Mesendoderm (in vitro differentiated cells): ENCODE measurements at regions not wholly inside any gene's neighbourhood (a gene's known extent, or its start where the extent isn't known, plus 50 kb on each side); places are given as distances from the start of the nearest gene placed in this dataset.
"Not testable (repeated sequence)": the region's sequence is repeated elsewhere in the genome, so short reads cannot be mapped to it uniquely, and the experiment has no call there.

ENCODE experiments used
- DNase-seq: peaks from one replicate; pipeline ENCODE4 v3.0.0; 2013
- H2AK5ac ChIP-seq: 2 replicates; pipeline ENCODE4 v1.6.1; 2013; ENCODE audit warnings: low read length, inconsistent platforms
- H2BK120ac ChIP-seq: 2 replicates; pipeline ENCODE4 v1.6.1; 2013; ENCODE audit warnings: low read depth, mild to moderate bottlenecking, low read length, moderate library complexity, mixed read lengths
- H2BK15ac ChIP-seq: replicated peaks from 2 replicates; pipeline ENCODE4 v1.6.1; 2013; ENCODE audit warnings: low read depth, mild to moderate bottlenecking, moderate library complexity
- H2BK5ac ChIP-seq: 2 replicates; pipeline ENCODE4 v1.6.1; 2013; ENCODE audit warnings: low read length, inconsistent platforms
- H3K18ac ChIP-seq: 2 replicates; pipeline ENCODE4 v1.6.1; 2013; ENCODE audit warnings: mild to moderate bottlenecking, low read length, mixed read lengths
- H3K23ac ChIP-seq: one replicate; pipeline ENCODE4 v1.6.1; 2013; ENCODE audit warnings: low read length
- H3K27ac ChIP-seq: 2 replicates; pipeline ENCODE4 v1.5.1; 2013; ENCODE audit warnings: low read depth, mild to moderate bottlenecking, inconsistent platforms, low read length, moderate library complexity
- H3K27me3 ChIP-seq: 2 replicates; pipeline ENCODE4 v1.6.1; 2013; ENCODE audit warnings: low read length, control low read depth, mild to moderate bottlenecking, inconsistent platforms; ENCODE audit not compliant: insufficient read depth, poor library complexity
- H3K36me3 ChIP-seq: 2 replicates; pipeline ENCODE4 v1.6.1; 2013; ENCODE audit warnings: low read length, inconsistent platforms; ENCODE audit not compliant: control insufficient read depth, insufficient read depth
- H3K4ac ChIP-seq: one replicate; pipeline ENCODE4 v1.6.1; 2013; ENCODE audit warnings: low read depth, mild to moderate bottlenecking, low read length, moderate library complexity
- H3K4me1 ChIP-seq: 2 replicates; pipeline ENCODE4 v1.6.1; 2013; ENCODE audit warnings: low read depth, low read length, inconsistent platforms; ENCODE audit not compliant: control insufficient read depth
- H3K4me2 ChIP-seq: 2 replicates; pipeline ENCODE4 v1.6.1; 2013; ENCODE audit warnings: low read length
- H3K4me3 ChIP-seq: 2 replicates; pipeline ENCODE4 v1.5.1; 2013; ENCODE audit warnings: mild to moderate bottlenecking, low read length
- H3K56ac ChIP-seq: one replicate; pipeline ENCODE4 v1.6.1; 2013; ENCODE audit warnings: low read length
- H3K79me1 ChIP-seq: 2 replicates; pipeline ENCODE4 v1.6.1; 2013; ENCODE audit warnings: low read length, inconsistent platforms
- H3K79me2 ChIP-seq: 2 replicates; pipeline ENCODE4 v1.6.1; 2013; ENCODE audit warnings: mild to moderate bottlenecking, low read length; ENCODE audit not compliant: control insufficient read depth, insufficient read depth
- H3K9ac ChIP-seq: 2 replicates; pipeline ENCODE4 v1.6.1; 2013; ENCODE audit warnings: low read length, inconsistent platforms
- H4K5ac ChIP-seq: one replicate; pipeline ENCODE4 v1.6.1; 2013; ENCODE audit warnings: low read length
- H4K8ac ChIP-seq: one replicate; pipeline ENCODE4 v1.6.1; 2013; ENCODE audit warnings: low read depth, mild to moderate bottlenecking, control low read depth, low read length, moderate library complexity
- WGBS: extraction: QIAGEN DNeasy Blood & Tissue Kit; methylation state at CpG from one replicate; pipeline ENCODE4 v1.1.7; 2013; ENCODE audit warnings: low lambda C conversion rate, missing lambda C conversion rate; ENCODE audit not compliant: insufficient coverage; ENCODE audit errors: extremely low coverage; 5-methylcytosine and 5-hydroxymethylcytosine counted together

DNA sequence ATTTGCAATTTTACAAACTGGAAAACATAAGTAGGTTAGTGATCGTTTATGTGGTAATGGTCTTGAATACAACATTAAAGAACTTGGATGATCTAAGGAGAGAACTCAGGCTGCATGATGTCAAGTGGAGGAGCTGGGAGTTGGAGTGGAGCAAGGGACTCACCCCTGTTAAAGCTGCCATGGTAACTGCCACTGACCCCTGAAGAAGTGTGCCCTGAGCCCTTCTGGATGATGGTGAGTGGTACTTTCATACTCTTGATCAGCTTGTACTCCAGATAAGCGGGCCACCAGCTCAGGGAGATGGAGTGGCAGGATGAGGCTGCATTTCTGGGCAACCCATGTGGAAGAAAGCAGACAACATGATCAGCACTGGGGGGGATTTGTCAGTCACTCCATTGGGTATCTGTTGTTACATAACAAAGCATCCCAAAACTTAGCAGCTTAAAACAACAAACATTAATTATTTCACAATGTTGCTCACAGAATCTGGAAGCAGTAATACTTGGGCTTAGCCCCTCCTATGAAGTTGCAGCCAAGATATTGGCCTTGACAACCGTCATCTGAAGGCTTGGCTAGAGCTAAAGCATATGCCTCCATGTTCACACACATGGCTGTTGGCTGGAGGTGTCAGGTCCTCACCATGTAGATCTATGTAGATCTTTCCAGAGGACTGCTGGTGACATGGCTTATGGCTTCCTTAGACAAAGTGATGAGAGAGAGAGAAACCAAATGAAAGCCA lies 213.8 kb downstream of the DUSP10 start:
- no peak overlapping the region for H3K4ac ChIP-seq
- no peak overlapping the region for H4K8ac ChIP-seq
- no peaks in the 10 kb centered on the region for H3K4me1 ChIP-seq
- H2BK120ac ChIP-seq, result no peak overlapping the region
- H3K4me3 ChIP-seq, result no peak overlapping the region
- no peaks in the 10 kb centered on the region for H3K36me3 ChIP-seq
- H3K27me3 ChIP-seq, result no peaks in the 10 kb centered on the region
- no peak overlapping the region for H2BK5ac ChIP-seq
- no peak overlapping the region for H3K27ac ChIP-seq
- H2BK15ac ChIP-seq, result no peak overlapping the region
- no peak overlapping the region for H3K56ac ChIP-seq
- no CpG with 5 or more reads among the region's 3 CpGs for WGBS
- no peak overlapping the region for H4K5ac ChIP-seq
- H3K4me2 ChIP-seq, result no peak overlapping the region
- no peak for DNase-seq
- H2AK5ac ChIP-seq, result no peak overlapping the region
- no peaks in the 10 kb centered on the region for H3K79me2 ChIP-seq
- no peak overlapping the region for H3K18ac ChIP-seq
- no peak overlapping the region for H3K9ac ChIP-seq
- H3K23ac ChIP-seq, result no peak overlapping the region
- no peaks in the 10 kb centered on the region for H3K79me1 ChIP-seq

DNA sequence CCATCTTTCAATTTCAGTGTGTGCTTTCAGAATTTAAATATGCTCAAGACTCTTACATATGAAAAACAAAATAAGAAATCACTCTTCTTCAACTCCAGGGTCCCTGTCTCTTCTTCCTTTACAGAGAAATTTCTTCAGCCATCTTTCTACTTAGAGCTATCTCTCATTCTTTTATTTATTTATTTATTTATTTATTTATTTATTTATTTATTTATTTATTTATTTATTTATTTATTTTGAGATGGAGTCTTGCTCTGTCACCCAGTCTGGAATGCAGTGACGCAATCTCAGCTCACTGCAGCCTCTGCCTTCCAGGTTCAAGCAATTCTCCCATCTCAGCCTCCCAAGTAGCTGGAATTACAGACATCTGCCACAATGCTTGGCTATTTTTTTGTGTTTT lies 211.7 kb downstream of the DUSP10 start:
- H4K5ac ChIP-seq, H3K27ac ChIP-seq, DNase-seq, H3K4ac ChIP-seq, H3K23ac ChIP-seq, H3K79me2 ChIP-seq, H2BK120ac ChIP-seq, H3K9ac ChIP-seq, H3K79me1 ChIP-seq, H3K4me1 ChIP-seq, H3K56ac ChIP-seq, H3K4me2 ChIP-seq, H2BK5ac ChIP-seq, H2BK15ac ChIP-seq, H3K27me3 ChIP-seq, H3K36me3 ChIP-seq, H3K4me3 ChIP-seq, H3K18ac ChIP-seq, H2AK5ac ChIP-seq, H4K8ac ChIP-seq: not testable (repeated sequence)
- WGBS, result no CpG with 5 or more reads among the region's 1 CpG

DNA sequence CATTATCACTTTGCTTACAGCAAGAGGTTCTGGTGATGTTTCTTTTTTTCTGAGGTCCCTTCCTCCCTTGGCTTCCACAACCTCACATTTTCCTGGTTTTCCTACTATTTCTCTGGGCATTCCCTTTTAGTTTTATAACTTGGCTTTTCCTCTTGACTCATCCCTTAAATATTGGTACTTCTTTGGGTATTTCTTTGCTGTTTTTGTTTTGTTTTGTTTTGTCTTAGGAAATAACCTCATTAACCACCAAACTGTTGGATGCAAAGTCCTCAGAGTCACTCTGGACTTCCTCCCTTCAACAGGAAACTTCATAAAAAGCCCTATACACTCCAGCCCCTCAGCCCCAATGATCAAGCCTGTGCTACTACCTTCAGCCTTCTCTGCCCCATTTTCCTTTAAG lies 211.1 kb downstream of the DUSP10 start:
- H3K36me3 ChIP-seq, result no peaks in the 10 kb centered on the region
- no peak overlapping the region for H3K27ac ChIP-seq
- H3K9ac ChIP-seq, result no peak overlapping the region
- no peak overlapping the region for H4K8ac ChIP-seq
- DNase-seq, result no peak
- no peak overlapping the region for H3K56ac ChIP-seq
- H3K79me2 ChIP-seq, result no peaks in the 10 kb centered on the region
- H2BK5ac ChIP-seq, result no peak overlapping the region
- no peak overlapping the region for H3K4ac ChIP-seq
- no peak overlapping the region for H2AK5ac ChIP-seq
- H3K79me1 ChIP-seq, result no peaks in the 10 kb centered on the region
- no peaks in the 10 kb centered on the region for H3K27me3 ChIP-seq
- no peak overlapping the region for H3K4me3 ChIP-seq
- no peak overlapping the region for H2BK15ac ChIP-seq
- no peaks in the 10 kb centered on the region for H3K4me1 ChIP-seq
- H3K18ac ChIP-seq, result no peak overlapping the region
- H4K5ac ChIP-seq, result no peak overlapping the region
- no peak overlapping the region for H3K23ac ChIP-seq
- no peak overlapping the region for H3K4me2 ChIP-seq
- no peak overlapping the region for H2BK120ac ChIP-seq

DNA sequence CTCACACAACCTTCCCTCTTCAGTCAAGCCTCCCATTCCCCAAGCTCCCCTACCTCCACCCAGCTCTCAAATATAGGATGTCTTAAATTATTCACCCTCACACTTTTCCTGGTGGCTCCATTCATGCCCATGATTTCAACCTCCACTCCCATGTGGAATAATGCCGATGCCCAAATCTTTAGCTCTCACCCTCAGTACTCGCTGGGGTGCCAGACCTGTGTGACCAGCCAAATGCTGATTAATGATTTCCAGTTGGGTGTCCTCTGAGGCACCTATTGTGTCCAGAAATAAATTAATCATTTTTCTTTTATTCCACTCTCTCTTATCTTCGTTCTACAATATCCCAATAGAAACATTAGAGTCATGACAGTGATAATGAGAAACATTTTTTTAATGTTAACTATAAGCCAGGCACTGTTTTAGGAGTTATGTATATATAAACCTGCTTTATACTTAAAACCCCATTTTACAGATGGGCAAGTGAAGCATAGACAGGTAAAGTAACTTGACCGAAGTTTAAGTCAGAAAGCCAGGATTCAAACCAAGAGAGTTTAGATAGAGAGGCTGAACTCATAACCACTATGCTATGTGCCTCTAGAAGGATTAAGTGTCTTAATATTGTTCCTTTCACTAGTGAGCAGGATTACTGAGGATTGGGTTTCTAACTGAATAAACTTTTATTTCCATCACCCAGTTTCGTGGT lies 209.7 kb downstream of the DUSP10 start:
- Histone ChIP-seq H3K79me2 (no peaks in the 10 kb centered on the region), H3K4me2 (no peak overlapping the region), H3K79me1 (no peaks in the 10 kb centered on the region), H3K9ac (no peak overlapping the region), H3K18ac (no peak overlapping the region), H3K36me3 (no peaks in the 10 kb centered on the region), H3K4ac (no peak overlapping the region), H2BK15ac (no peak overlapping the region), H2BK5ac (no peak overlapping the region), H2BK120ac (no peak overlapping the region), H3K27ac (no peak overlapping the region), H3K27me3 (no peaks in the 10 kb centered on the region), H3K23ac (no peak overlapping the region), H2AK5ac (no peak overlapping the region), H3K56ac (no peak overlapping the region), H4K5ac (no peak overlapping the region), H4K8ac (no peak overlapping the region), H3K4me3 (no peak overlapping the region), H3K4me1 (no peaks in the 10 kb centered on the region)
- DNase-seq, result no peak
- no CpG with 5 or more reads among the region's 5 CpGs for WGBS

DNA sequence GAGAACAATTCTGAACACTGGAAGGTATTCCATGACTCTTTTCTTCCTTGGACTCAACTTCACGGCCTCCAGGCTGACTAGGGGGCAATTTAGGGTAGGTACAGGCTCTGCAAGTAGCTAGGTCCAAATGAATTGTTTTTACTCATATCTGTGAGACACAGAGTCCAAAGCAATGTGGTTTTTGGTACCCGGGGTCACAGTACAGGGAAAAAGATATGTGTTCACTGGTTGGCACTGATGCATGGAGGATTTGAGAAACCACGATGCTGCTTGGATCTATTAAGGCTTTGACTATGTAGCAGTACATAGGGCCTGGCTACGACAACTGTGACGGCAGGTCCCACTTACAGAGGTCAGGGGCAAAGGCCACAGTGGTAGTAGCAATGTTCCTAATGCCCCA lies 200.6 kb downstream of the DUSP10 start:
- H3K36me3 ChIP-seq, result no peaks in the 10 kb centered on the region
- H3K79me2 ChIP-seq, result no peaks in the 10 kb centered on the region
- no peak overlapping the region for H3K4me2 ChIP-seq
- H3K4ac ChIP-seq, result no peak overlapping the region
- no peak overlapping the region for H4K8ac ChIP-seq
- no peak overlapping the region for H3K18ac ChIP-seq
- no peak overlapping the region for H2BK15ac ChIP-seq
- no peak for DNase-seq
- no peak overlapping the region for H3K4me3 ChIP-seq
- no peak overlapping the region for H3K23ac ChIP-seq
- no peaks in the 10 kb centered on the region for H3K4me1 ChIP-seq
- no peak overlapping the region for H2AK5ac ChIP-seq
- no peak overlapping the region for H3K9ac ChIP-seq
- H2BK120ac ChIP-seq, result no peak overlapping the region
- no peak overlapping the region for H2BK5ac ChIP-seq
- H3K27me3 ChIP-seq, result no peaks in the 10 kb centered on the region
- no peaks in the 10 kb centered on the region for H3K79me1 ChIP-seq
- H4K5ac ChIP-seq, result no peak overlapping the region
- no peak overlapping the region for H3K56ac ChIP-seq
- H3K27ac ChIP-seq, result no peak overlapping the region
- WGBS, result no CpG with 5 or more reads among the region's 5 CpGs
